ENCODE measurements at regions not wholly inside any gene's neighbourhood (a gene's known extent, or its start where the extent isn't known, plus 50 kb on each side); places are given as distances from the start of the nearest gene placed in this dataset.
"Not testable (repeated sequence)": the region's sequence is repeated elsewhere in the genome, so short reads cannot be mapped to it uniquely, and the experiment has no call there.

- TF ChIP-seq HOXA7 (CRISPR knock-in tag; IDR thresholded peaks at IDR 0.05); CBX2 (IDR thresholded peaks at IDR 0.05; ENCODE audit: borderline replicate concordance, low read depth); EP300 (IDR thresholded peaks at IDR 0.05); SREBF2 (IDR thresholded peaks at IDR 0.05); POLR2A (IDR thresholded peaks at IDR 0.05; ENCODE audit: low read length); BCL3 (IDR thresholded peaks at IDR 0.05); CTCF (IDR thresholded peaks at IDR 0.05); JUNB (IDR thresholded peaks at IDR 0.05); HOXB13 (CRISPR knock-in tag; IDR thresholded peaks at IDR 0.05; ENCODE audit: low read depth); MAZ (IDR thresholded peaks at IDR 0.05; ENCODE audit: borderline replicate concordance, low read depth, low read length); HOXB5 (CRISPR knock-in tag; IDR thresholded peaks at IDR 0.05); PBX3 (IDR thresholded peaks at IDR 0.05); TP53 (CRISPR knock-in tag; IDR thresholded peaks at IDR 0.05): not testable (repeated sequence)
Observed at GRCh38 chr12:9289984-9290383, 81.8 kb upstream of the PZP start.

Data from A549 (cell line).